ENCODE measurements at regions not wholly inside any gene's neighbourhood (a gene's known extent, or its start where the extent isn't known, plus 50 kb on each side); places are given as distances from the start of the nearest gene placed in this dataset.

GRCh38 chr17:14693382-14693781 lies 392.5 kb downstream of the HS3ST3B1 start:
- DNase-seq: no peak
- Mint-ChIP-seq H3K4me3 (ENCODE audit: unreplicated experiment) (no peak overlapping the region), H3K27me3 (ENCODE audit: unreplicated experiment) (no peaks in the 10 kb centered on the region), H3K9me3 (ENCODE audit: unreplicated experiment) (peaks cover 4% of the 10 kb centered on the region), H3K36me3 (ENCODE audit: unreplicated experiment) (peaks cover 4% of the 10 kb centered on the region), H3K4me1 (ENCODE audit: low read depth, unreplicated experiment) (no peaks in the 10 kb centered on the region), H3K27ac (ENCODE audit: unreplicated experiment) (no peak overlapping the region)
- no peak for TF ChIP-seq CTCF (IDR thresholded peaks at IDR 0.05; ENCODE audit: partially characterized antibody, unreplicated experiment)

DNA sequence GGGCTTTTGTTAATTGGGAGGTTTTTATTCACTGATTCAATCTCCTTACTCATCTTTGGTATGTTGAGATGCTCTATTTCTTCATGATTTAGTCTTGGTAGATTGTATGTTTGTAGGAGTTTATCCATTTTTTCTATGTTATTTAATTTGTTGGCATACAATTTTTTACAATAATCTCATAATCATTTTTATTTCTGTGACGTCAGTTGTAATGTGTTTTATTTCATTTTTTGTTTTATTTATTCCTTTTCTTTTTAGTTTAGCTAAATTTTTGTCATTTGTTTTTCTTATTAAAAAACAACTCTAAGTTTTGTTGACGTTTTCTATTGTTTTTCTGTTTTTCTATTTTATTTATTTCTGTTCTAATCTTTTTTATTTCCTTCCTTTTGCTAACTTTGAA lies 389.8 kb downstream of the HS3ST3B1 start:
- no peak for DNase-seq
- no peak for TF ChIP-seq CTCF (IDR thresholded peaks at IDR 0.05; ENCODE audit: partially characterized antibody, unreplicated experiment)
- peaks cover 4% of the 10 kb centered on the region for H3K9me3 Mint-ChIP-seq (ENCODE audit: unreplicated experiment)
- no peak overlapping the region for H3K27ac Mint-ChIP-seq (ENCODE audit: unreplicated experiment)
- peaks cover 4% of the 10 kb centered on the region for H3K36me3 Mint-ChIP-seq (ENCODE audit: unreplicated experiment)
- H3K4me1 Mint-ChIP-seq (ENCODE audit: low read depth, unreplicated experiment): no peaks in the 10 kb centered on the region
- no peaks in the 10 kb centered on the region for H3K27me3 Mint-ChIP-seq (ENCODE audit: unreplicated experiment)
- no peak overlapping the region for H3K4me3 Mint-ChIP-seq (ENCODE audit: unreplicated experiment)

DNA sequence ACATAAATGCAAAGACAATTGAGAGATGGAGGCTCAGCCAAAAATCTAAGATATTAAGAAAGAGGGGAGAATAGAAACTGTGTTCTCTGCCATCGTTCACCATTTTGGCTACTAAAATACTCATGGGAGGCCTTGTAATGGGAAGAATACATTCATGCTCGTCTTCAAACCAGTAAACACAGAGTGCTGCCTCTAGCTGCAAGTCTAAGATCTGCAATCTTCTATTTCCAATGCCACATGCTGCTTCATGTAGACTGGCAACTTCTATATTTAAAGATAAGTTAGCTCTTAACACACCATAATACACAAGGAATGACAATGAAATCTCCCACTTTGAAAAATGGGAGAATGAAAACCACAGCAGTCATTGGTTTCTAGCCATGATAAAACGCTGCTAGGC lies 387.3 kb downstream of the HS3ST3B1 start:
- Mint-ChIP-seq H3K36me3 (ENCODE audit: unreplicated experiment) (peaks cover 4% of the 10 kb centered on the region), H3K27me3 (ENCODE audit: unreplicated experiment) (no peaks in the 10 kb centered on the region), H3K9me3 (ENCODE audit: unreplicated experiment) (peaks cover 4% of the 10 kb centered on the region), H3K4me3 (ENCODE audit: unreplicated experiment) (no peak overlapping the region), H3K4me1 (ENCODE audit: low read depth, unreplicated experiment) (no peaks in the 10 kb centered on the region), H3K27ac (ENCODE audit: unreplicated experiment) (no peak overlapping the region)
- DNase-seq: no peak
- no peak for TF ChIP-seq CTCF (IDR thresholded peaks at IDR 0.05; ENCODE audit: partially characterized antibody, unreplicated experiment)

DNA sequence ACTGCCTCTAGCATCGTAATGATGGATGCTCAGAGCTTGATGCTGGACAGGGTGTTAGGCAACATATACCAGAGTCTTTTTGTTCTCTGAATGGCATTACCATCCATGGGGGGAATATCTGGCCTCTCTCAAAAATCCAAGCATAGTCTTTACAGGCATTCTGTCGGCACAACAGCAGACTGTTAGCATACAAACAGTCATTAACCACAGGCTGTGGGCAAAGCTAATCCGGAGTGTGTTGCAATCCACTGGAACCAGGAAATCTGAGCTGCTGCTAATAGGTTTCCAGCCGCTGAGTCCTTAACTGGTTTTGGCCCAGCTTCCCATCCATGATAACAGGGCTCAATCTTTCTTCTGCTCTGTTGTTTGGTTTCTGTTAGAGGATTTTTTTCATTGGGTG lies 371.9 kb downstream of the HS3ST3B1 start:
- H3K27me3 Mint-ChIP-seq (ENCODE audit: unreplicated experiment): peaks cover 2% of the 10 kb centered on the region
- TF ChIP-seq CTCF (IDR thresholded peaks at IDR 0.05; ENCODE audit: partially characterized antibody, unreplicated experiment): no peak
- H3K36me3 Mint-ChIP-seq (ENCODE audit: unreplicated experiment): no peaks in the 10 kb centered on the region
- no peak overlapping the region for H3K4me3 Mint-ChIP-seq (ENCODE audit: unreplicated experiment)
- no peaks in the 10 kb centered on the region for H3K4me1 Mint-ChIP-seq (ENCODE audit: low read depth, unreplicated experiment)
- no peak overlapping the region for H3K27ac Mint-ChIP-seq (ENCODE audit: unreplicated experiment)
- no peak for DNase-seq
- H3K9me3 Mint-ChIP-seq (ENCODE audit: unreplicated experiment): no peaks in the 10 kb centered on the region

- Mint-ChIP-seq H3K36me3 (ENCODE audit: unreplicated experiment) (no peaks in the 10 kb centered on the region), H3K27ac (ENCODE audit: unreplicated experiment) (no peak overlapping the region), H3K4me3 (ENCODE audit: unreplicated experiment) (no peak overlapping the region), H3K27me3 (ENCODE audit: unreplicated experiment) (no peaks in the 10 kb centered on the region), H3K9me3 (ENCODE audit: unreplicated experiment) (no peaks in the 10 kb centered on the region), H3K4me1 (ENCODE audit: low read depth, unreplicated experiment) (no peaks in the 10 kb centered on the region)
- no peak for TF ChIP-seq CTCF (IDR thresholded peaks at IDR 0.05; ENCODE audit: partially characterized antibody, unreplicated experiment)
- no peak for DNase-seq
These were observed 370.0 kb downstream of the HS3ST3B1 start for GRCh38 chr17:14670861-14671260.

Measured in glutamatergic neuron (in vitro differentiated cells).